ENCODE measurements at regions not wholly inside any gene's neighbourhood (a gene's known extent, or its start where the extent isn't known, plus 50 kb on each side); places are given as distances from the start of the nearest gene placed in this dataset.
"Not testable (repeated sequence)": the region's sequence is repeated elsewhere in the genome, so short reads cannot be mapped to it uniquely, and the experiment has no call there.

- DNase-seq (ENCODE audit: low read depth): no peak
Observed at GRCh38 chr1:116185161-116185701, 74.0 kb downstream of the MAB21L3 start.

GRCh38 chr1:116189481-116189880, 78.3 kb downstream of the MAB21L3 start:
- DNase-seq (ENCODE audit: low read depth): no peak

- DNase-seq (ENCODE audit: low read depth): no peak
Observed at GRCh38 chr1:116191294-116191693, 80.1 kb downstream of the MAB21L3 start.

- DNase-seq (ENCODE audit: low read depth): no peak
Observed at GRCh38 chr1:116193768-116194167, 82.6 kb downstream of the MAB21L3 start.

GRCh38 chr1:116194568-116194967, 83.4 kb downstream of the MAB21L3 start:
- no peak for DNase-seq (ENCODE audit: low read depth)

GRCh38 chr1:116195077-116195868, 84.1 kb downstream of the MAB21L3 start:
- DNase-seq (ENCODE audit: low read depth): no peak

- DNase-seq (ENCODE audit: low read depth): not testable (repeated sequence)
Observed at GRCh38 chr1:116200343-116200742, 89.1 kb downstream of the MAB21L3 start.

GRCh38 chr1:116201911-116202310, 90.7 kb downstream of the MAB21L3 start:
- no peak for DNase-seq (ENCODE audit: low read depth)

GRCh38 chr1:116203181-116203723, 92.1 kb downstream of the MAB21L3 start:
- no peak for DNase-seq (ENCODE audit: low read depth)

- DNase-seq (ENCODE audit: low read depth): no peak
Observed at GRCh38 chr1:116203920-116204319, 92.7 kb downstream of the MAB21L3 start.

GRCh38 chr1:116205941-116206679, 94.9 kb downstream of the MAB21L3 start:
- DNase-seq (ENCODE audit: low read depth): no peak

- no peak for DNase-seq (ENCODE audit: low read depth)
Observed at GRCh38 chr1:116207126-116207735, 96.0 kb downstream of the MAB21L3 start.

GRCh38 chr1:116208136-116208535, 96.9 kb downstream of the MAB21L3 start:
- DNase-seq (ENCODE audit: low read depth): no peak

- no peak for DNase-seq (ENCODE audit: low read depth)
Observed at GRCh38 chr1:116211294-116211693, 100.1 kb downstream of the MAB21L3 start.

- no peak for DNase-seq (ENCODE audit: low read depth)
Observed at GRCh38 chr1:116218922-116219321, 107.7 kb downstream of the MAB21L3 start.

- no peak for DNase-seq (ENCODE audit: low read depth)
Observed at GRCh38 chr1:116219651-116220434, 108.6 kb downstream of the MAB21L3 start.

GRCh38 chr1:116224111-116224510, 112.9 kb downstream of the MAB21L3 start:
- DNase-seq (ENCODE audit: low read depth): no peak

- DNase-seq (ENCODE audit: low read depth): no peak
Observed at GRCh38 chr1:116224561-116224960, 113.4 kb downstream of the MAB21L3 start.

- DNase-seq (ENCODE audit: low read depth): no peak
Observed at GRCh38 chr1:116226017-116226416, 114.8 kb downstream of the MAB21L3 start.

GRCh38 chr1:116228511-116228910, 117.3 kb downstream of the MAB21L3 start:
- DNase-seq (ENCODE audit: low read depth): no peak

- DNase-seq (ENCODE audit: low read depth): no peak
Observed at GRCh38 chr1:116230712-116231111, 119.5 kb downstream of the MAB21L3 start.

- DNase-seq (ENCODE audit: low read depth): no peak
Observed at GRCh38 chr1:116231752-116232151, 120.6 kb downstream of the MAB21L3 start.

Measured in HS-5 (cell line).